OCI-M2 (cell line): ENCODE measurements at regions not wholly inside any gene's neighbourhood (a gene's known extent, or its start where the extent isn't known, plus 50 kb on each side); places are given as distances from the start of the nearest gene placed in this dataset.
"Not testable (repeated sequence)": the region's sequence is repeated elsewhere in the genome, so short reads cannot be mapped to it uniquely, and the experiment has no call there.

ENCODE experiments used
- DNase-seq: peaks from one replicate; lab custom pipeline; 2025; ENCODE audit not compliant: unreplicated experiment; lab: John Stamatoyannopoulos, UW

DNA sequence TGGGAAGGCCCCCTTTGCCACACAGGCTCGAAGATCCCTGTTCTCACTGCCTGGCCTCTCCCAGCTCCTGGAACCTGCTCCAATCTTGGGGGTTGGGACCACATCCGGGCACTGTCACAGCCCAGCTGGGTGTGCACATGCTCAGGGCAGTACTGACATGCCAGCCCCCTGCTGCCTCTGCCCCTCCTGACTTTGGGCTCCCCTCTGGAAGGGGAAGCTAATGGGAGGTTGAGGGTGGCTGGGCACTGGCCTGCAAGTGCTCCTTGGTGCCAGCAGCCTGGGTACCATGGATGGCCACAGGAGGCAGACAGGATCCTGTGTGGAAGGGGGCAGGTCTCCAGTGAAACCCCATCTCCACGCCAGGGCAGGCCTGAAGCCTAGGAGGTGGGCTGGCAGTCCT lies 126.1 kb upstream of the NOL4 start:
- no peak for DNase-seq

- no peak for DNase-seq
These were observed 127.9 kb upstream of the NOL4 start for GRCh38 chr18:34352385-34353163.

DNA sequence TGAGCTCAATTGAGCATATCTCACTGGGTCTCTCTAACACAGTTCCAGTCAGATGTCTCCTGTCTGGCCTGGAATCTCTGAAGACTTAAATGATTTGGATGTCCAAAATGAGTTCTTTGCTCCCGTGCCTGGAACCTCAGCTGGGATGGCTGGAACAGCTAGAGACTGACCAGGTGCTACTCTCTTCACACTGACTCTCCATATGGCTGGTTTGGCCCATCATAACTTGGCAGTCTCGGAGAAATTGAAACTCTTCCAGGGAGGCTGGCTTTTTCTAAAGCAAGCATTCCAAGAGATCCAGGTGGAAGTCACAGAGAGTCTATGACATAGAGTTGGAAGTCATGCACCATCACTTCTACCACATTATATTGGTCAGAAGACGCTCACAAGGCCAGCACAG lies 129.6 kb upstream of the NOL4 start:
- no peak for DNase-seq

GRCh38 chr18:34357944-34358580 lies 133.3 kb upstream of the NOL4 start:
- no peak for DNase-seq

DNA sequence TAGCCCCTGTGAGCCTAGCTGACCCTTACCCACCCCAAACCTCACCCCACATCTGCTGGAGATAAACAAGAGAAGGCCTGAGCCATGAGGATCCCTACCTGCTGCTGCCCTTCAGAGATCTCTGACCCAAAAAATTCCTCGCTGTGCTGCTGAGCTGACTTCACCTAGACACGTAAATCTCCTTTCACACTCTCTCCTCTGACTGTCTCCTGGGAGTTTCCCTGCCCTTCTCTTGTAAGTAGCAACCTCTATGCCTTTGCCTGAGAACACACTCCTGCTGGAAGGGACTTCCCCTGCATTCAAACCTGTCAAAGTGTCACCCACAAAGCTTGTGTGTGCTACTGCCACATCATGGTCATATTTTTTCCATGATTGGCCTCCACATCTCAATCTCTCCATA lies 134.2 kb upstream of the NOL4 start:
- no peak for DNase-seq

DNA sequence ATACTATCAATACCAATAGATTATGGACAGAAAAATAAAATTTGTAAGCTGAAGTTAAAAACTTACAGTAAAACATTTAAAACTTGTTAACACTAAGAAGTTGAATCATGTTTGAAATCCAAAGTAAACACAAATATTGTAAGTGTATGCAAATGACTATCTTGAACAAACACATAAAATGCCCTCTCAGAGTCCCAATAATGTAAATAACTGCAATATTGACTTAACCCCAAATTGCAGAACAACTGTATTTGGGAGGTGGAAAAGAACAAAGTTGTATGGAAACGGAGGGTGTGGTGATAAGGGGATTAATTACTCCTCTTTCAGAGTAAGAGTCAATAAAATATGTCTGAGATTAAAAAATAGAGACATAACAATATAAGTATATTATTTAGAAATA lies 140.0 kb upstream of the NOL4 start:
- no peak for DNase-seq

- peak; percentile 8 for DNase-seq
These were observed 146.1 kb upstream of the NOL4 start for GRCh38 chr18:34370704-34371395.

DNA sequence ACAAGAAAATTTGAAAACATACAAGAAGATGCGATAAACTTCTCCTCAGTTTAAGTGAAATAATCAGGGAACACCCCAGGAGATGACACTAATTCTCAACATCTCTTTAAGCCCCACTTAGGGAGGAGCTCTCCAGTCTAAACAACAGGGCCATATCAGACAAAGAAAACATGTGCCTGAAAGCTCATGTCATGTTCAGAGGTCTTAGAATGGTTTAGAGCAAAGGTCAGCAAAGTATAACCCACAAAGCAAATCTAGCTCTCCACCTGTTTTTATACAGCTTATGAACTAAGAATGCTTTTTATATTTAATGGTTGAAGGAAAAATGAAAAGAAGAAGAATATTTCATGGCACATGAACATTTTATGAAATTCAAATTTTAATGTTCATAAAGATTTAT lies 155.6 kb upstream of the NOL4 start:
- DNase-seq, result no peak

GRCh38 chr18:34385311-34385710 lies 160.6 kb upstream of the NOL4 start:
- no peak for DNase-seq

DNA sequence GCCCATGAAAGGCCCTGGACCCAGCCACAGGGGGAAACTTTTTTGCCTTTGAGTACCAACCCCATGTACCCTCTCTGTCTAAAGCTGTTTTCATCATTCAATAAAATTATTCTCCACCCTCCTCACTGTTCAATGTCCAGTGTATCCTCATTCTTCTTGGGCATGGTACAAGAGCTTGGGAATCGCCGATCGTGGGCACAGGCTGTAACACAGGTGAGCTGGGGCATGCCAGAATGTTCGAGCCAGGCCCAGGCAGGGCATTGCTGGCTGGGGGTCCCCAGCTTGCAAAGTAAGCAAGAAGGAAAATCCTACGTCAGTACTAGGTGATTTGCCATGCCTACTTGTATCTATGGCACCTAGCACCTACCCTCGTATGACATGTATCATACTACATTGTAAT lies 162.1 kb upstream of the NOL4 start:
- DNase-seq, result no peak

DNA sequence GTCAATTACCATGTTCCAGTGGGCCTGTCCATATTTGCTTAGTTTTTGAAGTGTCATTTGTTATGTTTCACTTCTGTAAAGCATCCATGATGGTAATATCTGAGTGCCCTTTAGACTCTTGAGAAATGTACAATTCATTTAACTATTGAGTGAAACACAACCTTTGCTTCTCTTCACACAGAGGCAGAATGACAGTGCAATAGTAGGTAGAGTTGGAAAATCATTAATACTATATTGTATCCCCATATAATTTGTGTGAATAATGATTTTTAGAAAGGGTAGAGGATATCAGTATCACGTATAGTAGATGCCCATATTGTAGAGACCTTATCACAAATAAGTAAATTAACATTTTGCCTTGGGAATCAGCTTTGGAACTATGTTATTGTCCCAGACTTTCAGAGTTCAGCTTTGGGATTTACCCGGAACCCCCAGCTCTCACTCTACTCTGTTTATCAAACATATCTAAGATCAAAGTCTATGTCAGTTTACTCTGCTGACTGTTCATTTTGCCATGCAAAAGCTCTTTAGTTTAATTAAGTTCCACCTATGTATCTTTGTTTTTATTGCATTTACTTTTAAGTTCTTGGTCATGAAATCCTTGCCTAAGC lies 172.7 kb upstream of the NOL4 start:
- no peak for DNase-seq

DNA sequence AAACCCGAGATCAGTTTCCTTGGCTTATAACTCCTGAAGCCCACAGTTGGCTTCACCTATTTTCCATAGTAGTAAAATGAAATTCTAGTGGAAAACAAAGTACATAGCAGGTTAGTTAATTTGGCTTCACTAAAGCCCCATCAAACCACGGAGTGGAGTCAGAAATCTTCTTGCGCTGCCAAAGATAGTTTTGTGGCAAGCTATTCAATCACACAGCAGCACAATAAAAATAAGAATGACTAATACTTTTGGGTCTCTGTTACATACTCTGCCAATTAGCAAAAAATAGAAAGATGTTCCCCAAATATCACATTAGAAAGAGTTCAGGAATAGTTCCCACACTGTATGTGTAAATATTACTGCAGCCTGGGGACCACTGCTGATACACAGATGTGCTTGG lies 175.2 kb upstream of the NOL4 start:
- DNase-seq, result no peak

DNA sequence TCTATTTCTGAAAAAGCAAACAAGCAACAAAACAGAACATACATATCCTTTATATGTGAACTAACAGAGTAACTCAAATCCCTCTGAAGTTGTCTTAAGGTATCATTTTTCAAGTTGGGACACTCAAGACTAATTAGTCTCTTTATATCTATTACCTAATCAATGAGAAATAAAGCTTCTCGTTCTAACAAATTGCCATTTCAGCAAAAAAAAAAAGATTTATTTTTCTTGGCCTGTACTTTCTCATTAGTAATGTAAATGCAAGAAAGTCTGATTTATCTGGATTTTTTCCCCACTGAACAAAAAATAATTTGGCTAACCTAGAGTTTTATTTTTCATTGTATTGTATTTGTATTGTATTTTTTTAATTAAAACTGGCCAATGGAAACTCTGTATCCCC lies 176.1 kb upstream of the NOL4 start:
- DNase-seq, result no peak

DNA sequence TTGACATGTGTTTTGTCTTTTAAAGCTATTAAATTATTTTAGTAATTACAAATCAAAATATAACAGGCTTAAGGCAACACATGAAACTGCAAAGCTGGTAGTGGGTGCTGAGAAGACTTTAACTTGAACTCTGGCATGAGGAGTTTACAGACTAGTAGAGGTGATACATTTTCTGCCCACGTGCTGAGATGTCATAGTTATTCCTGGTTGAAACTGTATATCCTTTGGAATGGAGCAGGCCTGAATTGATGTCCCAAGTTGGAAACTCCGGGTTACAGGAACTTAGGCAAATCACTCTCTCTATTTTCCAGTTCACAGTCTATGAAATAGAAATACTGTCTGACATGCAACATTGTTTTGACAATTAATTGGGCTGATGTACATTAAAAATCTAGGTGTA lies 177.1 kb upstream of the NOL4 start:
- no peak for DNase-seq

- DNase-seq, result not testable (repeated sequence)
These were observed 182.8 kb upstream of the NOL4 start for GRCh38 chr18:34407471-34407870.

- DNase-seq, result no peak
These were observed 187.2 kb upstream of the NOL4 start for GRCh38 chr18:34411952-34412351.

GRCh38 chr18:34431042-34431441 lies 206.3 kb upstream of the NOL4 start:
- no peak for DNase-seq

- no peak for DNase-seq
These were observed 219.9 kb upstream of the NOL4 start for GRCh38 chr18:34444622-34445021.

DNA sequence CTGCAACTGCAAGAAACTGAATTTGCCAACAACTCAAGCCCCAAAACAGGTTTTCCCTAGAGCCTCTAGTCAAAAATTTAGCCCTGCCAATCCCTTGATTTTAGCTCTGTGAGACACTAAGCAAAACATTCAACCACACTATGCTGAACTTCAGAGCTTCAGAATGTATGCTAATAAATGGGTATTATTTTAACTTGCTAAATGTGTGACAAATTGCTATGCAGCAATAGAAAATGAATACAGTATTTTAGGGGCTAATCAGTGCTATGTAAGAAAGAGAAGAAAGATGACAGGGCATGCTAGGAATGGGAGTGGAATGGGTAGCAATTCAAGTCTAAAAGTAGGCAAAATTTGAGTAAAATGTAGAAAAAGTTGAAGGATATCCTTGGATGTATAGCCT lies 223.9 kb upstream of the NOL4 start:
- DNase-seq, result no peak

DNA sequence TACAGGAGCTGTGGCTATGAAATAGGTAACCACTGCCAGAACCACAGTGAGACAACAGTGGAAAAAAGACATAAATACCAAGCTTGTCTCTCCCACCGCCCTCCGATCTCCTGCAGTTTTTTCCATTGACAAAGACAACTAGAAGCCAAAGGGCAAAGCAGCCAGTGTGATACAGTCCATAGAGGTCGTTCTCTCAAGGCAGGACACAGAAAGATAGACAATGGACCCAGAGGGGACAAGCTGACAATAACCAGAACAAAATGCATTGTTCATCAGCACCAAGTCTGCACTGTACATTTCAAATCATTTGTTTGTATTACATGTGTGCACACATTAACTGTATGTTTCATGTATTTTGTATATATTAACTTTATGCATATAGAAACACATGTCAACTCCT lies 233.0 kb upstream of the NOL4 start:
- DNase-seq, result no peak

DNA sequence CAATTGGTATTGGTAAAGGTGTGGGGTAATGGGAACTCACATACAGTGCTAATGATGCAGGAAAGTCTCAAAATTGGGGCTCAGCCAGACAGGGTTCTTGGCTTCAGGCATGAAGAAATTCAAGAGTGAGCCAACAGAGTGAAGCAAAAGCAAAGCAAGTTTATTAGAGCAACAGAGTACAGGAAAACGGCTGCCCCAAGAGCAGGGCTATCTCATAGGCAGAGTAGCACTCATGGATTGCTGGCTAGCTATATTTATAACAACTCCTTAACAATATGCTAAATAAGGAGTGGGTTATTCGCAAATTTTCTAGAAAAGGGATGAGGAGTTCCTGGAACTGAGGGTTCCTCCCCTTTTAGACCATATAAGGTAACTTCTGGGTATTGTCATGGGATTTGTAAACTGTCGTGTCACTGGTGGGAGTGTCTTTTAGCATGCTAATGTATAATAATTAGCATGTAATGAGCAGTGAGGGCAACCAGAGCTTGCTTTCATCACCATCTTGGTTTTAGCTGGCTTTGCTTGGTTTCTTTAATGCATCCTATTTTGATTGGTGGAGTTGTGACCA lies 233.8 kb upstream of the NOL4 start:
- DNase-seq, result no peak

DNA sequence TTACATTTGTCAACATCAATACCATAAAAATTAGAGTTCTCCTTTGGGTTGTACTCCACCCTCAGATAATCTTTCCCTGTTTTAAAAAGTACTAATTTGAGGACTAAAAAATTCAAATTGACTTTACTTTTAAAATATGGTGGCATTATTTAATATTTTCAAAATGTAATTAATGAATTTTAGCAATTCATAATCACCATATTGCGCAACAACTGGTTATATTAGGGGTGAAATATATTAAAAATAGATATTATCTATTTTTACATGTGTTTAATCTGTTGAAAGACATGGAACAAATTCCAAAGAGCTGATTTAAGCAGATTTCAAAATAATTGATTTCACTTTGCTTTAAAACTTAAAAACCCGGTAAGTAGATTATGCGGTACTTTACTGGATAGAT lies 236.6 kb upstream of the NOL4 start:
- no peak for DNase-seq
